A673 (cell line): ENCODE measurements at regions not wholly inside any gene's neighbourhood (a gene's known extent, or its start where the extent isn't known, plus 50 kb on each side); places are given as distances from the start of the nearest gene placed in this dataset.

Source experiments
- BruUV-seq: library from RNA; stranded (reverse); fragments of 400-500 nt; replicated peaks from 2 replicates; lab custom pipeline; 2021; lab: Mats Ljungman, UMichigan
- CTCF ChIA-PET: fragments of 300-600 bp; sonication (Branson Sonifier 250); formaldehyde crosslinking; loops from one replicate; lab custom pipeline; 2022; ENCODE audit warnings: antibody characterized with exemption; lab: Charles Lee
- POLR2A ChIA-PET: fragments of 300-600 bp; sonication (Branson Sonifier 250); formaldehyde crosslinking; loops from one replicate; lab custom pipeline; 2022; ENCODE audit warnings: antibody characterized with exemption; ENCODE audit not compliant: low non-redundant PET; lab: Charles Lee
- DNase-seq: peaks from one replicate; pipeline ENCODE4 v3.0.0-alpha.2; 2015; ENCODE audit warnings: low spot score
- H3K27ac ChIP-seq: fragments of 200-600 bp; sonication (generic); 2 replicates; pipeline ENCODE4 v1.5.1; 2016; ENCODE audit warnings: mixed run types, low read depth, mild to moderate bottlenecking, mixed read lengths, antibody characterized with exemption, low read length; ENCODE audit not compliant: poor library complexity, severe bottlenecking
- H3K27me3 ChIP-seq: fragments of 200-600 bp; sonication (generic); replicated peaks from 2 replicates; pipeline ENCODE4 v1.6.1; 2017; ENCODE audit warnings: mixed run types, low read depth, mild to moderate bottlenecking, mixed read lengths, antibody characterized with exemption, low read length; ENCODE audit not compliant: insufficient read depth, poor library complexity
- H3K36me3 ChIP-seq: fragments of 200-600 bp; sonication (generic); 2 replicates; pipeline ENCODE4 v1.6.1; 2016; ENCODE audit warnings: mixed run types, mild to moderate bottlenecking, mixed read lengths, antibody characterized with exemption, low read length; ENCODE audit not compliant: insufficient read depth, poor library complexity, severe bottlenecking
- H3K4me1 ChIP-seq: fragments of 200-600 bp; sonication (generic); 2 replicates; pipeline ENCODE4 v1.6.1; 2017; ENCODE audit warnings: mixed run types, mild to moderate bottlenecking, mixed read lengths, antibody characterized with exemption, low read length; ENCODE audit not compliant: insufficient read depth, poor library complexity, severe bottlenecking
- H3K4me3 ChIP-seq: fragments of 200-600 bp; sonication (generic); 2 replicates; pipeline ENCODE4 v1.5.1; 2016; ENCODE audit warnings: low read depth, mixed run types, mild to moderate bottlenecking, mixed read lengths, low read length; ENCODE audit not compliant: poor library complexity, severe bottlenecking
- H3K9me3 ChIP-seq: fragments of 200-600 bp; sonication (generic); 2 replicates; pipeline ENCODE4 v1.6.1; 2016; ENCODE audit warnings: mixed run types, low read depth, mild to moderate bottlenecking, mixed read lengths, antibody characterized with exemption, low read length; ENCODE audit not compliant: poor library complexity, severe bottlenecking
- CTCF ChIP-seq: fragments of 300-800, 200-600 bp; sonication (generic); conservative IDR thresholded peaks from 2 replicates; pipeline ENCODE4 v1.5.1; 2017; ENCODE audit warnings: low read depth, mild to moderate bottlenecking, antibody characterized with exemption, low read length, moderate library complexity, mixed read lengths
- EZH2 ChIP-seq: fragments of 200-600 bp; sonication (generic); IDR thresholded peaks from 2 replicates; pipeline ENCODE4 v1.6.1; 2017; ENCODE audit warnings: borderline replicate concordance, low read depth, mild to moderate bottlenecking, mixed read lengths, antibody characterized with exemption, low read length; ENCODE audit not compliant: poor library complexity, severe bottlenecking
- intact Hi-C: fragments of 100-400 bp; cut with micrococcal nuclease; formaldehyde crosslinking; loops from one replicate; pipeline ENCODE4 v1.10.0; 2022; ENCODE audit not compliant: unreplicated experiment

GRCh38 chr18:10319914-10320600, 134.4 kb upstream of the APCDD1 start:
- H3K4me3 ChIP-seq: no peak overlapping the region
- H3K4me1 ChIP-seq: peaks cover 6% of the 10 kb centered on the region
- CTCF ChIA-PET: no interaction called here
- no peaks in the 10 kb centered on the region for H3K9me3 ChIP-seq
- intact Hi-C loops: no loop called here
- POLR2A ChIA-PET: no interaction called here
- no TSS peak for BruUV-seq
- no peaks in the 10 kb centered on the region for H3K27me3 ChIP-seq
- H3K27ac ChIP-seq: no peak overlapping the region
- DNase-seq: no peak
- no peaks in the 10 kb centered on the region for H3K36me3 ChIP-seq
- TF ChIP-seq EZH2 (no peak), CTCF (no peak)

- Histone ChIP-seq H3K36me3 (no peaks in the 10 kb centered on the region), H3K9me3 (no peaks in the 10 kb centered on the region), H3K27me3 (no peaks in the 10 kb centered on the region), H3K27ac (no peak overlapping the region), H3K4me1 (peaks cover 6% of the 10 kb centered on the region), H3K4me3 (no peak overlapping the region)
- POLR2A ChIA-PET: no interaction called here
- TF ChIP-seq CTCF: no peak
- TF ChIP-seq EZH2: no peak
- CTCF ChIA-PET: no interaction called here
- DNase-seq: no peak
- intact Hi-C loops: no loop called here
- no TSS peak for BruUV-seq
Observed at GRCh38 chr18:10320791-10321190, 133.6 kb upstream of the APCDD1 start.

- BruUV-seq: no TSS peak
- H3K4me1 ChIP-seq: peaks cover 6% of the 10 kb centered on the region
- DNase-seq: no peak
- H3K27ac ChIP-seq: no peak overlapping the region
- no peaks in the 10 kb centered on the region for H3K36me3 ChIP-seq
- no peaks in the 10 kb centered on the region for H3K27me3 ChIP-seq
- intact Hi-C loops: no loop called here
- TF ChIP-seq CTCF (no peak), EZH2 (no peak)
- no peaks in the 10 kb centered on the region for H3K9me3 ChIP-seq
- ChIA-PET POLR2A (no interaction called here), CTCF (interaction anchor here (0.6 kb wide), 1 partner anchor 355 kb away, joined by 7 read pairs; no protein-coding TSS in a partner anchor)
- H3K4me3 ChIP-seq: no peak overlapping the region
Observed at GRCh38 chr18:10321576-10321975, 132.9 kb upstream of the APCDD1 start.
